ENCODE measurements at regions not wholly inside any gene's neighbourhood (a gene's known extent, or its start where the extent isn't known, plus 50 kb on each side); places are given as distances from the start of the nearest gene placed in this dataset.
"Not testable (repeated sequence)": the region's sequence is repeated elsewhere in the genome, so short reads cannot be mapped to it uniquely, and the experiment has no call there.

- not testable (repeated sequence) for DNase-seq (ENCODE audit: low read depth)
Observed at GRCh38 chr1:196366-196765, 255.1 kb downstream of the OR4F29 start.

GRCh38 chr1:191296-192049 is 260.0 kb downstream of the OR4F29 start:
- DNase-seq (ENCODE audit: low read depth): not testable (repeated sequence)

GRCh38 chr1:190678-191077 is 260.8 kb downstream of the OR4F29 start:
- not testable (repeated sequence) for DNase-seq (ENCODE audit: low read depth)

GRCh38 chr1:189915-190314 is 261.6 kb downstream of the OR4F29 start:
- DNase-seq (ENCODE audit: low read depth): not testable (repeated sequence)

GRCh38 chr1:189270-189669 is 262.2 kb downstream of the OR4F29 start:
- not testable (repeated sequence) for DNase-seq (ENCODE audit: low read depth)

- not testable (repeated sequence) for DNase-seq (ENCODE audit: low read depth)
Observed at GRCh38 chr1:187298-187697, 264.2 kb downstream of the OR4F29 start.

- DNase-seq (ENCODE audit: low read depth): not testable (repeated sequence)
Observed at GRCh38 chr1:186691-187131, 264.8 kb downstream of the OR4F29 start.

GRCh38 chr1:186223-186622 is 265.3 kb downstream of the OR4F29 start:
- not testable (repeated sequence) for DNase-seq (ENCODE audit: low read depth)

- not testable (repeated sequence) for DNase-seq (ENCODE audit: low read depth)
Observed at GRCh38 chr1:185526-185925, 266.0 kb downstream of the OR4F29 start.

GRCh38 chr1:184336-184686 is 267.2 kb downstream of the OR4F29 start:
- DNase-seq (ENCODE audit: low read depth): not testable (repeated sequence)

- DNase-seq (ENCODE audit: low read depth): not testable (repeated sequence)
Observed at GRCh38 chr1:183620-184335, 267.7 kb downstream of the OR4F29 start.

GRCh38 chr1:183081-183480 is 268.4 kb downstream of the OR4F29 start:
- DNase-seq (ENCODE audit: low read depth): not testable (repeated sequence)

- not testable (repeated sequence) for DNase-seq (ENCODE audit: low read depth)
Observed at GRCh38 chr1:182631-183030, 268.8 kb downstream of the OR4F29 start.

GRCh38 chr1:181247-182216 is 269.9 kb downstream of the OR4F29 start:
- DNase-seq (ENCODE audit: low read depth): peak; percentile 22

GRCh38 chr1:180749-181205 is 270.7 kb downstream of the OR4F29 start:
- not testable (repeated sequence) for DNase-seq (ENCODE audit: low read depth)

- DNase-seq (ENCODE audit: low read depth): not testable (repeated sequence)
Observed at GRCh38 chr1:138842-139241, 312.6 kb downstream of the OR4F29 start.

GRCh38 chr1:137664-138063 is 313.8 kb downstream of the OR4F29 start:
- DNase-seq (ENCODE audit: low read depth): not testable (repeated sequence)

GRCh38 chr1:136344-136932 is 315.0 kb downstream of the OR4F29 start:
- not testable (repeated sequence) for DNase-seq (ENCODE audit: low read depth)

- DNase-seq (ENCODE audit: low read depth): not testable (repeated sequence)
Observed at GRCh38 chr1:134936-135335, 316.5 kb downstream of the OR4F29 start.

GRCh38 chr1:118440-118839 is 333.0 kb downstream of the OR4F29 start:
- DNase-seq (ENCODE audit: low read depth): not testable (repeated sequence)

- DNase-seq (ENCODE audit: low read depth): not testable (repeated sequence)
Observed at GRCh38 chr1:115534-115933, 335.9 kb downstream of the OR4F29 start.
